BLaER1 (cell line): ENCODE measurements at regions not wholly inside any gene's neighbourhood (a gene's known extent, or its start where the extent isn't known, plus 50 kb on each side); places are given as distances from the start of the nearest gene placed in this dataset.

Source experiments
- H3K27ac ChIP-seq: shearing (Covaris generic); formaldehyde crosslinking; 2 replicates; pipeline ENCODE4 v1.8.1; 2022
- H3K27me3 ChIP-seq: shearing (Covaris generic); formaldehyde crosslinking; 2 replicates; pipeline ENCODE4 v1.8.1; 2022
- H3K36me3 ChIP-seq: shearing (Covaris generic); formaldehyde crosslinking; 2 replicates; pipeline ENCODE4 v1.8.1; 2022
- H3K4me1 ChIP-seq: shearing (Covaris generic); formaldehyde crosslinking; 2 replicates; pipeline ENCODE4 v1.8.1; 2022
- H3K4me2 ChIP-seq: shearing (Covaris generic); formaldehyde crosslinking; 2 replicates; pipeline ENCODE4 v1.8.1; 2022
- H3K4me3 ChIP-seq: shearing (Covaris generic); formaldehyde crosslinking; 2 replicates; pipeline ENCODE4 v1.8.1; 2022
- H3K9ac ChIP-seq: shearing (Covaris generic); formaldehyde crosslinking; 2 replicates; pipeline ENCODE4 v1.8.1; 2022
- H3K9me3 ChIP-seq: shearing (Covaris generic); formaldehyde crosslinking; 2 replicates; pipeline ENCODE4 v1.8.1; 2022
- H4K20me1 ChIP-seq: shearing (Covaris generic); formaldehyde crosslinking; 2 replicates; pipeline ENCODE4 v1.8.1; 2022
- Cebpa-rat ChIP-seq: shearing (Covaris generic); IDR thresholded peaks from 2 replicates; pipeline ENCODE4 v1.8.1; 2022

GRCh38 chr6:169959136-169960002, 207.9 kb downstream of the ERMARD start:
- H3K4me3 ChIP-seq, result peak overlapping the region; percentile 6; the same call in 1 of the 2 replicates
- H3K4me2 ChIP-seq, result peak overlapping the region; percentile 73
- no peak for TF ChIP-seq Cebpa-rat

GRCh38 chr6:169958510-169958909, 207.1 kb downstream of the ERMARD start:
- no peak for TF ChIP-seq Cebpa-rat
- Histone ChIP-seq H3K4me2 (peak overlapping the region; percentile 73), H3K4me1 (peaks cover 39% of the 10 kb centered on the region), H3K9ac (no peak overlapping the region), H3K36me3 (no peaks in the 10 kb centered on the region), H4K20me1 (no peaks in the 10 kb centered on the region), H3K27ac (no peak overlapping the region), H3K27me3 (peaks cover 23% of the 10 kb centered on the region), H3K4me3 (no peak overlapping the region), H3K9me3 (no peaks in the 10 kb centered on the region; the same call in 1 of the 2 replicates)

More at GRCh38 chr6:169959136-169960002, 207.9 kb downstream of the ERMARD start:
- no peaks in the 10 kb centered on the region for H3K36me3 ChIP-seq
- peaks cover 22% of the 10 kb centered on the region for H3K27me3 ChIP-seq
- no peaks in the 10 kb centered on the region for H4K20me1 ChIP-seq
- H3K9me3 ChIP-seq, result no peaks in the 10 kb centered on the region; the same call in 1 of the 2 replicates
- peak overlapping the region; percentile 4; the same call in 1 of the 2 replicates for H3K9ac ChIP-seq
- peaks cover 39% of the 10 kb centered on the region for H3K4me1 ChIP-seq
- H3K27ac ChIP-seq, result peak overlapping the region; percentile 16; the same call in 1 of the 2 replicates

GRCh38 chr6:169957351-169957963, 206.0 kb downstream of the ERMARD start:
- no peak overlapping the region for H3K4me3 ChIP-seq
- peaks cover 4% of the 10 kb centered on the region; the same call in 1 of the 2 replicates for H3K9me3 ChIP-seq
- no peak for TF ChIP-seq Cebpa-rat
- no peak overlapping the region for H3K27ac ChIP-seq
- peaks cover 17% of the 10 kb centered on the region for H3K27me3 ChIP-seq
- H3K36me3 ChIP-seq, result no peaks in the 10 kb centered on the region
- peak overlapping the region; percentile 84 for H3K4me2 ChIP-seq
- no peak overlapping the region for H3K9ac ChIP-seq
- peaks cover 39% of the 10 kb centered on the region for H3K4me1 ChIP-seq
- no peaks in the 10 kb centered on the region for H4K20me1 ChIP-seq

- H3K4me1 ChIP-seq, result peaks cover 39% of the 10 kb centered on the region
- H3K9ac ChIP-seq, result no peak overlapping the region
- no peaks in the 10 kb centered on the region for H4K20me1 ChIP-seq
- H3K9me3 ChIP-seq, result 0 out of 2 replicates have a peak, but pooled peaks cover 4% of the 10 kb centered on the region
- H3K27ac ChIP-seq, result no peak overlapping the region
- no peaks in the 10 kb centered on the region for H3K36me3 ChIP-seq
- no peak for TF ChIP-seq Cebpa-rat
- no peak overlapping the region for H3K4me2 ChIP-seq
- peaks cover 8% of the 10 kb centered on the region; the same call in 1 of the 2 replicates for H3K27me3 ChIP-seq
- H3K4me3 ChIP-seq, result no peak overlapping the region
Measured at GRCh38 chr6:169956580-169956979, 205.2 kb downstream of the ERMARD start.

- TF ChIP-seq Cebpa-rat, result no peak
- Histone ChIP-seq H3K4me1 (peaks cover 37% of the 10 kb centered on the region), H3K4me2 (no peak overlapping the region), H3K36me3 (no peaks in the 10 kb centered on the region), H3K27ac (no peak overlapping the region), H3K27me3 (peaks cover 5% of the 10 kb centered on the region; the same call in 1 of the 2 replicates), H3K9me3 (0 out of 2 replicates have a peak, but pooled peaks cover 4% of the 10 kb centered on the region), H3K4me3 (no peak overlapping the region), H3K9ac (no peak overlapping the region), H4K20me1 (no peaks in the 10 kb centered on the region)
Measured at GRCh38 chr6:169955731-169956437, 204.5 kb downstream of the ERMARD start.

- TF ChIP-seq Cebpa-rat, result no peak
- H3K4me1 ChIP-seq, result peaks cover 28% of the 10 kb centered on the region
- peaks cover 3% of the 10 kb centered on the region; the same call in 1 of the 2 replicates for H3K27me3 ChIP-seq
- no peak overlapping the region for H3K27ac ChIP-seq
- H4K20me1 ChIP-seq, result no peaks in the 10 kb centered on the region
- no peaks in the 10 kb centered on the region for H3K36me3 ChIP-seq
- H3K9me3 ChIP-seq, result 0 out of 2 replicates have a peak, but pooled peaks cover 4% of the 10 kb centered on the region
- no peak overlapping the region for H3K4me3 ChIP-seq
- H3K9ac ChIP-seq, result no peak overlapping the region
- no peak overlapping the region for H3K4me2 ChIP-seq
Measured at GRCh38 chr6:169954977-169955376, 203.6 kb downstream of the ERMARD start.

- no peak for TF ChIP-seq Cebpa-rat
- H4K20me1 ChIP-seq, result no peaks in the 10 kb centered on the region
- H3K4me3 ChIP-seq, result no peak overlapping the region
- H3K36me3 ChIP-seq, result no peaks in the 10 kb centered on the region
- H3K4me2 ChIP-seq, result no peak overlapping the region
- no peak overlapping the region for H3K27ac ChIP-seq
- no peak overlapping the region for H3K9ac ChIP-seq
- H3K27me3 ChIP-seq, result peaks cover 3% of the 10 kb centered on the region; the same call in 1 of the 2 replicates
- H3K4me1 ChIP-seq, result peaks cover 15% of the 10 kb centered on the region
- H3K9me3 ChIP-seq, result 0 out of 2 replicates have a peak, but pooled peaks cover 4% of the 10 kb centered on the region
Measured at GRCh38 chr6:169953686-169954085, 202.3 kb downstream of the ERMARD start.

GRCh38 chr6:169950558-169950957, 199.1 kb downstream of the ERMARD start:
- Histone ChIP-seq H3K4me1 (no peaks in the 10 kb centered on the region), H3K4me3 (no peak overlapping the region), H3K9me3 (0 out of 2 replicates have a peak, but pooled peaks cover 4% of the 10 kb centered on the region), H3K4me2 (no peak overlapping the region), H3K36me3 (no peaks in the 10 kb centered on the region), H3K9ac (no peak overlapping the region), H3K27me3 (peaks cover 3% of the 10 kb centered on the region; the same call in 1 of the 2 replicates), H4K20me1 (no peaks in the 10 kb centered on the region), H3K27ac (no peak overlapping the region)
- no peak for TF ChIP-seq Cebpa-rat

- no peaks in the 10 kb centered on the region for H3K36me3 ChIP-seq
- no peak overlapping the region for H3K9ac ChIP-seq
- no peak overlapping the region for H3K4me3 ChIP-seq
- H3K9me3 ChIP-seq, result peaks cover 7% of the 10 kb centered on the region; the same call in 1 of the 2 replicates
- no peak for TF ChIP-seq Cebpa-rat
- H3K27ac ChIP-seq, result no peak overlapping the region
- no peaks in the 10 kb centered on the region for H3K4me1 ChIP-seq
- no peak overlapping the region for H3K4me2 ChIP-seq
- H3K27me3 ChIP-seq, result peaks cover 3% of the 10 kb centered on the region; the same call in 1 of the 2 replicates
- no peaks in the 10 kb centered on the region for H4K20me1 ChIP-seq
Measured at GRCh38 chr6:169949511-169950097, 198.2 kb downstream of the ERMARD start.
